Pancreas (tissue), 10 donors: ENCODE measurements at regions not wholly inside any gene's neighbourhood (a gene's known extent, or its start where the extent isn't known, plus 50 kb on each side); places are given as distances from the start of the nearest gene placed in this dataset.

Experiments
- ATAC-seq, 4 donors: fragments of 200-7000 bp; cut with Tn5 transposase; one replicate each; pipeline versions ENCODE4 v1.8.0 to v1.9.1; 2020; ENCODE audit warnings: mild to moderate bottlenecking in 4 of 4, moderate library complexity in 4 of 4
- DNase-seq, 6 donors: peaks; one replicate each; pipeline ENCODE4 v3.0.0-alpha.2; 2020
- FAIRE-seq: peaks from 2 replicates; lab custom pipeline; 2012; peaks lifted over from hg19 to GRCh38; lab: Jason Lieb, UNC
- H3K27ac ChIP-seq, 4 donors: fragments of 200-600 bp; sonication (generic); 1 replicate in 3 of 4; 2 replicates in 1 of 4; pipeline versions ENCODE4 v1.5.0 to v1.8.0; 2020
- H3K27me3 ChIP-seq, 4 donors: fragments of 200-600 bp; one replicate each; pipeline ENCODE4 v1.8.0; 2021
- H3K36me3 ChIP-seq, 3 donors: fragments of 200-600 bp; sonication (generic) in 1 of 3; one replicate each; pipeline versions ENCODE4 v1.5.0 to v1.8.0; 2020 to 2021
- H3K4me1 ChIP-seq, 3 donors: fragments of 200-600 bp; one replicate each; pipeline ENCODE4 v1.8.0; 2021
- H3K4me3 ChIP-seq, 4 donors: fragments of 200-600 bp; sonication (generic) in 2 of 4; one replicate each; pipeline versions ENCODE4 v1.5.0 to v1.8.0; 2020 to 2021
- H3K9me3 ChIP-seq, 4 donors: fragments of 200-600 bp; one replicate each; pipeline ENCODE4 v1.8.0; 2021
- WGBS, 2 donors: extraction: QIAGEN DNeasy Blood & Tissue Kit; methylation state at CpG; one replicate each; pipeline ENCODE4 v1.1.7; 2013; 5-methylcytosine and 5-hydroxymethylcytosine counted together
- intact Hi-C, 3 donors: fragments of 100-400 bp; cut with DNase I; formaldehyde crosslinking; loops; one replicate each; pipeline versions ENCODE4 v1.11.1 to v1.14.2; 2022
- TF ChIP-seq, protein P1 (sequence below), 4 donors: fragments of 200-600 bp; sonication (generic) in 3 of 4; IDR thresholded peaks; one replicate each; pipeline versions ENCODE4 v1.5.0 to v1.8.0; 2021; ENCODE audit warnings: antibody characterized with exemption in 4 of 4
- donor health status: healthy with polysubstance abuse.
- donor health status: DM: no; HTN: no; CAD: no; lungs with moderate emphysema.
- donor health status: DM: no; HTN: no; CAD: no.
- donor health status: control.
- donor health status: control.
- donor health status: Bipolar disorder and iron deficiency.
- donor health status: DM: yes; HTN: yes; CAD: no.
- donor health status: DM: no; HTN: no; CAD: no.
- donor health status: DM: no; HTN: no; CAD: no.
- donor health status: DM: yes; HTN: yes; CAD: no.

GRCh38 chr18:40216856-40217255 is 1738.2 kb upstream of the PIK3C3 start:
- no peak for FAIRE-seq
- TF ChIP-seq, protein P1, sequence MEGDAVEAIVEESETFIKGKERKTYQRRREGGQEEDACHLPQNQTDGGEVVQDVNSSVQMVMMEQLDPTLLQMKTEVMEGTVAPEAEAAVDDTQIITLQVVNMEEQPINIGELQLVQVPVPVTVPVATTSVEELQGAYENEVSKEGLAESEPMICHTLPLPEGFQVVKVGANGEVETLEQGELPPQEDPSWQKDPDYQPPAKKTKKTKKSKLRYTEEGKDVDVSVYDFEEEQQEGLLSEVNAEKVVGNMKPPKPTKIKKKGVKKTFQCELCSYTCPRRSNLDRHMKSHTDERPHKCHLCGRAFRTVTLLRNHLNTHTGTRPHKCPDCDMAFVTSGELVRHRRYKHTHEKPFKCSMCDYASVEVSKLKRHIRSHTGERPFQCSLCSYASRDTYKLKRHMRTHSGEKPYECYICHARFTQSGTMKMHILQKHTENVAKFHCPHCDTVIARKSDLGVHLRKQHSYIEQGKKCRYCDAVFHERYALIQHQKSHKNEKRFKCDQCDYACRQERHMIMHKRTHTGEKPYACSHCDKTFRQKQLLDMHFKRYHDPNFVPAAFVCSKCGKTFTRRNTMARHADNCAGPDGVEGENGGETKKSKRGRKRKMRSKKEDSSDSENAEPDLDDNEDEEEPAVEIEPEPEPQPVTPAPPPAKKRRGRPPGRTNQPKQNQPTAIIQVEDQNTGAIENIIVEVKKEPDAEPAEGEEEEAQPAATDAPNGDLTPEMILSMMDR (IDR thresholded peaks at IDR 0.05) = no peak
- Histone ChIP-seq H3K9me3 (no peaks in the 10 kb centered on the region), H3K4me1 (no peaks in the 10 kb centered on the region), H3K36me3 (no peaks in the 10 kb centered on the region), H3K27ac (no peak overlapping the region), H3K27me3 (no peaks in the 10 kb centered on the region), H3K4me3 (no peak overlapping the region)
- intact Hi-C loops = no loop called here
- no peak for ATAC-seq
- WGBS, 2 donors = 15 to 23% methylated on average over 1 of the region's 1 CpG
- no peak for DNase-seq

DNA sequence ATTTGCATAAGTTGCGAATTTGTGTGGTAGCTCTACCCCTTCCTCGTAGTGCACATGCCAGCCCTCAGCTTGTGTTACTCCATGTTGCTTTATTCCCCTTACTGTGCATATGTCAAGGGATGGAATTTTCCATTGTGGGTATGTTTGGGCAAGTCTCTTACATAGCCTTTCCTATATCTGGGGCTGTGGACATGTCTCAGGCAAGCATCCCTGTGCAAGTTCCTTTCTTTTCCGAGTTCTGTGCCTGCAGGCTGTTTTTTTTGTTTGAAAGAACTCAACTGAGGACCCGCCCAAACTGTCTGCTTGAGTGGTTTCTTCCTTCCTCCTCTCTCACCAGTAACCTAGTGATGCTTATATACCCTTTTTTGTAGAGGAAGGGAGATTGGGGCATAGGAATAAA is 1739.1 kb upstream of the PIK3C3 start:
- intact Hi-C loops = no loop called here
- TF ChIP-seq, protein P1 (IDR thresholded peaks at IDR 0.05) = no peak
- Histone ChIP-seq H3K36me3 (no peaks in the 10 kb centered on the region), H3K27me3 (no peaks in the 10 kb centered on the region), H3K4me1 (no peaks in the 10 kb centered on the region), H3K9me3 (no peaks in the 10 kb centered on the region), H3K4me3 (no peak overlapping the region), H3K27ac (no peak overlapping the region)
- no peak for FAIRE-seq
- 35 to 64% methylated on average over 4 of the region's 4 CpGs for WGBS, 2 donors
- DNase-seq = no peak
- no peak for ATAC-seq

DNA sequence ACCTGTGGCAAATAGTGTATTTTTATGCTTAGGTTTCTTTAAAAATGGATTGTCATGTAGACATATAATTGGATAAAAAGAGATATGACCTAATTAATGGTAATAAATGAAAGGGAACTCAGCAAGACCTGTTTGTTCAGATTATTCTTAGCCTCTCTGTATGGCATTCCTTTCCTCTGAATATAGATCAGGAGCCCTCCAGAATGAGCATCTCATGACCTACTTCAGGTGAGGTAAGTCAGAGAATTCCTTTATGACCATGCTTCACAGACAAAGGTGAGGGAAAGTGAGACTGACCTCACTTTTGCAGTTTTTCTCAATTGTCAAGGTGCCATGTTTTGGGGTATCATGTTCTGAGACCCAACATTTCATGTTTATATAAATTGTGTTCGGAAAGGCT is 1744.3 kb upstream of the PIK3C3 start:
- no peak for ATAC-seq

DNA sequence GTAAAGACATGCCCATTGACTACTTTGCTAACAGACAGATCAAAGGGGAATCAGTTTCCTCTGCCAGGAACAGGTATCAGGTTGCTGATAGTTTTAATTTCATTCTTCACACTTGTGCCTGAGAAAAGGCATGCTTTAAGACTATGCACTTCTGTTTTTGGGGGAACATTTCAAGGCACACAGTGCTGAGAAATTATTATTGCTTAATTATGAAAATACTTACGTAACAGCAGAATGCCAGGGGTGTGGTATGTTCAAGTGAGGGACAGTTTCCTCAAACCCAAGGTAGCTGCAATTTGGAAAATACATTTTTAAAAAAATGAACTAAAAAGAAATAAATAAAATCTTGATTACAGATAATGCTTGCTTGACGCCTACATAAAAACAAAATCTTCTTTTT is 1746.1 kb upstream of the PIK3C3 start:
- WGBS, 2 donors = 63 to 74% methylated on average over 2 of the region's 2 CpGs
- no peak for DNase-seq
- TF ChIP-seq, protein P1 (IDR thresholded peaks at IDR 0.05) = no peak
- H3K4me1 ChIP-seq = no peaks in the 10 kb centered on the region
- no peak for ATAC-seq
- FAIRE-seq = no peak
- H3K4me3 ChIP-seq = no peak overlapping the region
- no peaks in the 10 kb centered on the region for H3K9me3 ChIP-seq
- no peak overlapping the region for H3K27ac ChIP-seq
- no peaks in the 10 kb centered on the region for H3K36me3 ChIP-seq
- H3K27me3 ChIP-seq = no peaks in the 10 kb centered on the region
- intact Hi-C loops = no loop called here

More for the DNA sequence above, 1744.3 kb upstream of the PIK3C3 start:
- H3K36me3 ChIP-seq = no peaks in the 10 kb centered on the region
- FAIRE-seq (no peak), DNase-seq (no peak)
- H3K4me3 ChIP-seq = no peak overlapping the region
- H3K27me3 ChIP-seq = no peaks in the 10 kb centered on the region
- no peaks in the 10 kb centered on the region for H3K9me3 ChIP-seq
- WGBS, 2 donors = 52 to 59% methylated on average over 1 of the region's 1 CpG
- H3K4me1 ChIP-seq = no peaks in the 10 kb centered on the region
- intact Hi-C loops = no loop called here
- TF ChIP-seq, protein P1 (IDR thresholded peaks at IDR 0.05) = no peak
- no peak overlapping the region for H3K27ac ChIP-seq

GRCh38 chr18:40197711-40198110 is 1757.3 kb upstream of the PIK3C3 start:
- intact Hi-C loops = no loop called here
- H3K4me1 ChIP-seq = no peaks in the 10 kb centered on the region
- no peak for FAIRE-seq
- H3K4me3 ChIP-seq = no peak overlapping the region
- no peaks in the 10 kb centered on the region for H3K36me3 ChIP-seq
- H3K9me3 ChIP-seq = no peaks in the 10 kb centered on the region
- TF ChIP-seq, protein P1 (IDR thresholded peaks at IDR 0.05) = no peak
- H3K27me3 ChIP-seq = no peaks in the 10 kb centered on the region
- DNase-seq = no peak
- no peak overlapping the region for H3K27ac ChIP-seq
- 16 to 17% methylated on average over 3 of the region's 3 CpGs for WGBS, 2 donors
- no peak for ATAC-seq
